BJ (cell line): ENCODE measurements at regions not wholly inside any gene's neighbourhood (a gene's known extent, or its start where the extent isn't known, plus 50 kb on each side); places are given as distances from the start of the nearest gene placed in this dataset.

ENCODE experiments used
- CTCF ChIA-PET: fragments of 350-600 bp; formaldehyde crosslinking; extraction: SDS; loops from one replicate; lab custom pipeline; 2021; ENCODE audit warnings: antibody characterized with exemption, inconsistent platforms; lab: Yijun Ruan, JAX
- POLR2A ChIA-PET: fragments of 300-600 bp; sonication (Branson Sonifier 250); formaldehyde crosslinking; extraction: SDS; loops from one replicate; lab custom pipeline; 2021; ENCODE audit warnings: antibody characterized with exemption; lab: Charles Lee
- DNase-seq: peaks from one replicate; pipeline ENCODE4 v3.0.0-alpha.2; 2011; ENCODE audit warnings: low read depth
- H3K27me3 ChIP-seq: 2 replicates; pipeline ENCODE4 v1.6.0; 2011; ENCODE audit warnings: low read length; ENCODE audit not compliant: control insufficient read depth, insufficient read depth
- H3K36me3 ChIP-seq: 2 replicates; pipeline ENCODE4 v1.5.1; 2011; ENCODE audit warnings: low read length; ENCODE audit not compliant: control insufficient read depth, insufficient read depth
- H3K4me3 ChIP-seq: 2 replicates; pipeline ENCODE4 v1.5.1; 2011; ENCODE audit warnings: low read depth, mild to moderate bottlenecking, control low read depth, low read length
- TF ChIP-seq, protein P1 (sequence below): IDR thresholded peaks from 2 replicates; pipeline ENCODE4 v1.5.1; 2011; ENCODE audit warnings: low read depth, mild to moderate bottlenecking, control low read depth, inconsistent platforms, low read length, moderate library complexity; ENCODE audit not compliant: insufficient read depth

DNA sequence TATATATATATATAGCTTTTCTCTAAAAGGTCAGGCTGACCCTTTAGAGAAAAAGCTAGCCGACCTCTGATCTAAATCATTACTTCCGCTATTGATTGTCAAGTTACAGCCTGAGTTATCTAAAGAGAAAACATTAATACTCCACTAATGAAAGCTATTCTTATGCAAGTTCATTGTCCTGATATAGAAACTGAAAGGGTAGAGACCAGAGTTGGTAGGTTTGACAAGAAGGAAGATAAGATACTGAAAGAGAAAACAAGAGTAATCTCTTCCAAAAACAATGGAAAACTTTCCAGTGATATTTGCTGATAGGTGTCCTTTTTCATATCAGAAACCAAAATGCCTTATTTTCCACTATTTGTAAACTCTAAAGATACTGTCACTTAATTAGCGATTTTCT, 62.8 kb upstream of the SLC39A10 start:
- H3K4me3 ChIP-seq, result no peak overlapping the region
- POLR2A ChIA-PET, result no interaction called here
- CTCF ChIA-PET, result interaction anchor here (1.6 kb wide), 1 partner anchor 16 kb away, joined by 3 read pairs; no protein-coding TSS in a partner anchor
- DNase-seq, result no peak
- H3K27me3 ChIP-seq, result no peaks in the 10 kb centered on the region
- TF ChIP-seq, protein P1, sequence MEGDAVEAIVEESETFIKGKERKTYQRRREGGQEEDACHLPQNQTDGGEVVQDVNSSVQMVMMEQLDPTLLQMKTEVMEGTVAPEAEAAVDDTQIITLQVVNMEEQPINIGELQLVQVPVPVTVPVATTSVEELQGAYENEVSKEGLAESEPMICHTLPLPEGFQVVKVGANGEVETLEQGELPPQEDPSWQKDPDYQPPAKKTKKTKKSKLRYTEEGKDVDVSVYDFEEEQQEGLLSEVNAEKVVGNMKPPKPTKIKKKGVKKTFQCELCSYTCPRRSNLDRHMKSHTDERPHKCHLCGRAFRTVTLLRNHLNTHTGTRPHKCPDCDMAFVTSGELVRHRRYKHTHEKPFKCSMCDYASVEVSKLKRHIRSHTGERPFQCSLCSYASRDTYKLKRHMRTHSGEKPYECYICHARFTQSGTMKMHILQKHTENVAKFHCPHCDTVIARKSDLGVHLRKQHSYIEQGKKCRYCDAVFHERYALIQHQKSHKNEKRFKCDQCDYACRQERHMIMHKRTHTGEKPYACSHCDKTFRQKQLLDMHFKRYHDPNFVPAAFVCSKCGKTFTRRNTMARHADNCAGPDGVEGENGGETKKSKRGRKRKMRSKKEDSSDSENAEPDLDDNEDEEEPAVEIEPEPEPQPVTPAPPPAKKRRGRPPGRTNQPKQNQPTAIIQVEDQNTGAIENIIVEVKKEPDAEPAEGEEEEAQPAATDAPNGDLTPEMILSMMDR, result no peak
- H3K36me3 ChIP-seq, result no peaks in the 10 kb centered on the region

DNA sequence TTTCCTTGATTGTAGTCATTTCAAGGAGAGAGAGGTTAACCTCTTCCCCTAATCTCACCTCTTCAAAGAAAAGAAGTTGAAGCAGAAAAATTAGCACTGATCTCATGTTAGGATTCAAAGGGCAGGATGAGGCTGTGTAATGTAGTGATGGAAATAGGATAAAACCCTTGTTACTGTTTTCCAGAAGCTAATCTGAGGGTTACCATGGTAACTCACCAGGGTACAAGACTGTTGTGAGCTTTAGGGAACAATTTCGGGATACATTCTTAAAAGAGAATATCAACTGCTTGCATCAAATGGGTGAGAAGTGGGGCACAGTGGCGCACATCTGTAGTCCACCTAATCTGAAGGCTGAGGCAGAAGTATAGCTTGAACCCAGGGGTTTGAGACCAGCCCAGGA, 64.9 kb upstream of the SLC39A10 start:
- ChIA-PET POLR2A (interaction anchor here (0.5 to 0.7 kb wide), 2 partner anchors 9 to 38 kb away, joined by 3 to 5 read pairs; no protein-coding TSS in a partner anchor), CTCF (no interaction called here)
- H3K27me3 ChIP-seq, result no peaks in the 10 kb centered on the region
- no peak overlapping the region for H3K4me3 ChIP-seq
- TF ChIP-seq, protein P1, result no peak
- DNase-seq, result no peak
- H3K36me3 ChIP-seq, result no peaks in the 10 kb centered on the region

DNA sequence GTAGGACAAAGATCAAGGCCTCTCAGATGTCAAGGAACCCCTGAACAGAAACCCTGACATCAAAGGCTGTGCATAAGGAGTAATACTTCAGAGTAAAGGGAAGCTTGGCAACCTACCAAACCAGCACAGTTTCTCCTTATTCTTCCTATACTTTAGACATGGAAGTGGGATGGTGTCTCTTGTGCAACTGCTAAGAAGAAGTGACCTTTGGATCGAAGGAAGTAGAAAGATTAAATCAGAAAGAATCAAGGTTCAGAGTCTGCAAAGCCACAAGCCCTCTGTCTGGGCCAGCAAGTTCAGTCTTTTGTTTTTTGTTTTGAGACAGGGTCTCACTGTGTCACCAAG, 66.2 kb upstream of the SLC39A10 start:
- no peak for DNase-seq
- ChIA-PET POLR2A (no interaction called here), CTCF (no interaction called here)

DNA sequence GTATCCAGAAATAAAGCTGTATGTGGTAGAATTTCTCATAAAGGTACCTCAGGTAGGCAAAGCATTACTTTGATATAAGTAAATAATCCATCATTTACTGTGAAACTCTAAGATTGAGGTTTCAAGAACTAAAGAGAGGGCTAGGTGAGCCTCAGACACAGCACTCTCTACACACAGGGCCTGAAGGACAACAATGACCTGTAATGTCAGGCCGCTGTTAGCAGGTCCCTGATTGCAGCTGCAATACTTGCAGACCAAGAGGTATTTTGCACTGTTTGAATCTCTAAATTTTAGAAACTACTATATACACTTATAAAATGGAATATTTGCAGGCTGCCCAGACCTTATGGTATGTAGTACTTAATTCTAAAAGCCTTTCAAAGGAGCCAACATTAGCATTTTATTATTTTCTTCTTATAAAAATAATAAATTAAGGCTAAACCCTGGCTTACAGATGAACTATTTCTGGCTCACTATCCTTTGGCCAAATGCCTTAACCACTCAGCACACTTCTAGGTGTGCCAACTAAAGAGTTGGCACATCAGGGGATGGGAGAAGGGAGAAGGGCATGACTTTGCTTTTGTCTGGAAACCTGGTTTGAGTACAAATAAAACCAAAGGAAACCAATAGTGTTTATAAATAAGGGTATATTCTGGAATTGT, 66.7 kb upstream of the SLC39A10 start:
- TF ChIP-seq, protein P1, result no peak
- POLR2A ChIA-PET, result no interaction called here
- Histone ChIP-seq H3K27me3 (no peaks in the 10 kb centered on the region), H3K36me3 (no peaks in the 10 kb centered on the region), H3K4me3 (no peak overlapping the region)
- DNase-seq, result no peak
- CTCF ChIA-PET, result interaction anchor here (1.0 to 1.6 kb wide), 2 partner anchors 17 to 21 kb away, joined by 3 to 7 read pairs; no protein-coding TSS in a partner anchor

More for the DNA sequence above, 66.2 kb upstream of the SLC39A10 start:
- TF ChIP-seq, protein P1, result no peak
- no peaks in the 10 kb centered on the region for H3K27me3 ChIP-seq
- no peaks in the 10 kb centered on the region for H3K36me3 ChIP-seq
- no peak overlapping the region for H3K4me3 ChIP-seq

DNA sequence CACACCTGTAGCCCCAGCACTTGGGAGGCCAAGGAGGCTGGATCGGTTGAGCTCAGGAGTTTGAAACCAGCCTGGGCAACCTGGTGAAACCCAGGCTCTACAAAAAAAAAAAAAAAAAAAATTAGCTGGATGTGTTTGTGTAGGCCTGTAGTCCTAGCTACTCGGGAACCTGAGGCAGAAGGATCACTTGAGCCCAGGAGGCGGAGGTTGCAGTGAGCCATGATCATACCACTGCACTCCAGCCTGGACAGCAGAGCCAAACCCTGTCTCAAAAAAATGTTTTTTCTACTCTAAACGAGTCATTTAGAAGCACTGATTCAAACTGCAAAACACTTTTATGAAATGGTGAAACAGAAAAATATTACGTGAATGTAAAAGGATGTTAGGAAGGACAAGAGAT, 69.1 kb upstream of the SLC39A10 start:
- no peak overlapping the region for H3K4me3 ChIP-seq
- H3K27me3 ChIP-seq, result no peaks in the 10 kb centered on the region
- no peaks in the 10 kb centered on the region for H3K36me3 ChIP-seq
- POLR2A ChIA-PET, result interaction anchor here (0.6 kb wide), 2 partner anchors 13 to 24 kb away, joined by 8 to 12 read pairs; no protein-coding TSS in a partner anchor
- no peak for DNase-seq
- TF ChIP-seq, protein P1, result no peak
- CTCF ChIA-PET, result interaction anchor here (0.6 kb wide), 1 partner anchor 481 kb away, joined by 3 read pairs; the partner anchor contains the start of gene DNAH7
